Panc1 (cell line): ENCODE measurements at regions not wholly inside any gene's neighbourhood (a gene's known extent, or its start where the extent isn't known, plus 50 kb on each side); places are given as distances from the start of the nearest gene placed in this dataset.

ENCODE experiments used
- ATAC-seq: fragments of 200-7000 bp; cut with Tn5 transposase; 2 replicates; pipeline ENCODE4 v1.9.1; 2020; ENCODE audit warnings: mild to moderate bottlenecking, moderate library complexity
- BruUV-seq: library from RNA; stranded (reverse); fragments of 400-500 nt; replicated peaks from 2 replicates; lab custom pipeline; 2021; lab: Mats Ljungman, UMichigan
- CTCF ChIA-PET: fragments of 300-600 bp; sonication (Branson Sonifier 250); formaldehyde crosslinking; loops from one replicate; lab custom pipeline; 2022; ENCODE audit warnings: antibody characterized with exemption; lab: Charles Lee
- POLR2A ChIA-PET: fragments of 300-600 bp; sonication (Branson Sonifier 250); formaldehyde crosslinking; loops from one replicate; lab custom pipeline; 2022; ENCODE audit warnings: antibody characterized with exemption; lab: Charles Lee
- DNase-seq: peaks from one replicate; pipeline ENCODE4 v3.0.0-alpha.2; 2010; ENCODE audit warnings: low read depth, low spot score
- H3K27ac ChIP-seq: 2 replicates; pipeline ENCODE4 v1.5.1; 2011; ENCODE audit warnings: mild to moderate bottlenecking, low read length, inconsistent platforms
- H3K27me3 ChIP-seq: fragments of 200-500 bp; sonication (Bioruptor generic); 2 replicates; pipeline ENCODE4 v1.6.0; 2014; ENCODE audit warnings: low read length, inconsistent platforms; ENCODE audit not compliant: control insufficient read depth, insufficient read depth
- H3K36me3 ChIP-seq: fragments of 200-500 bp; sonication (Bioruptor generic); 2 replicates; pipeline ENCODE4 v1.5.1; 2014; ENCODE audit warnings: inconsistent platforms, mild to moderate bottlenecking, low read length, moderate library complexity; ENCODE audit not compliant: control insufficient read depth, insufficient read depth
- H3K4me1 ChIP-seq: 2 replicates; pipeline ENCODE4 v1.5.1; 2011; ENCODE audit warnings: inconsistent platforms, mild to moderate bottlenecking, low read length, moderate library complexity; ENCODE audit not compliant: control insufficient read depth, insufficient read depth
- H3K4me3 ChIP-seq, 2 experiments: 2 replicates each; pipeline ENCODE4 v1.5.1; 2011 to 2012; ENCODE audit warnings: low read depth in 2 of 2, low read length in 2 of 2, mild to moderate bottlenecking in 2 of 2, inconsistent platforms in 1 of 2, moderate library complexity in 1 of 2
- H3K9me3 ChIP-seq: fragments of 200-500 bp; sonication (Bioruptor generic); 2 replicates; pipeline ENCODE4 v1.5.1; 2014; ENCODE audit warnings: low read depth, mild to moderate bottlenecking, inconsistent platforms, low read length, moderate library complexity; ENCODE audit not compliant: control insufficient read depth, insufficient read depth
- CTCF ChIP-seq: fragments of 450-650 bp; IDR thresholded peaks from 2 replicates; pipeline ENCODE4 v1.5.1; 2017; ENCODE audit warnings: mild to moderate bottlenecking
- POLR2AphosphoS5 ChIP-seq: IDR thresholded peaks from 2 replicates; pipeline ENCODE4 v1.6.1; 2012; ENCODE audit warnings: mild to moderate bottlenecking, low read depth, low read length, moderate library complexity
- REST ChIP-seq, 2 experiments: IDR thresholded peaks; 2 replicates each; pipeline ENCODE4 v1.6.1; 2011 to 2012; ENCODE audit warnings: low read depth in 2 of 2, control low read depth in 1 of 2, low read length in 1 of 2, mild to moderate bottlenecking in 1 of 2, moderate library complexity in 1 of 2; ENCODE audit not compliant: insufficient read depth in 1 of 2
- SIN3A ChIP-seq: IDR thresholded peaks from 2 replicates; pipeline ENCODE4 v1.6.1; 2012; ENCODE audit warnings: low read depth, mild to moderate bottlenecking, low read length, moderate library complexity, borderline replicate concordance; ENCODE audit not compliant: insufficient read depth
- TCF7L2 ChIP-seq: IDR thresholded peaks from 2 replicates; pipeline ENCODE4 v1.6.1; 2011; ENCODE audit warnings: mild to moderate bottlenecking, low read depth, low read length, inconsistent platforms
- in situ Hi-C: cut with HindIII; loops from 2 replicates; pipeline ENCODE4 v1.10.0; 2016; ENCODE audit warnings: low sequenced_read_pairs, low pct_unique_long_range_greater_than_20kb
- intact Hi-C: fragments of 100-400 bp; cut with micrococcal nuclease; formaldehyde crosslinking; loops from one replicate; pipeline ENCODE4 v1.10.0; 2022; ENCODE audit not compliant: unreplicated experiment

GRCh38 chr5:57341380-57341979 is 141.1 kb downstream of the ACTBL2 start:
- DNase-seq = no peak
- Histone ChIP-seq H3K4me3 (no peak overlapping the region), H3K36me3 (no peaks in the 10 kb centered on the region), H3K27me3 (no peaks in the 10 kb centered on the region), H3K27ac (peak overlapping the region; percentile 12; the same call in 1 of the 2 replicates), H3K4me1 (peaks cover 12% of the 10 kb centered on the region), H3K9me3 (no peaks in the 10 kb centered on the region; the same call in 1 of the 2 replicates)
- ChIA-PET POLR2A (no interaction called here), CTCF (no interaction called here)
- BruUV-seq = no TSS peak
- intact Hi-C loops = no loop called here
- TF ChIP-seq CTCF (no peak), POLR2AphosphoS5 (no peak), TCF7L2 (no peak), REST (IDR thresholded peaks at IDR 0.05; ENCODE audit: insufficient read depth in 1 of 2, low read depth in 2 of 2, low read length in 1 of 2) (no peak), SIN3A (no peak)
- in situ Hi-C loops = no loop called here
- no peak for ATAC-seq

GRCh38 chr5:57340681-57341080 is 141.9 kb downstream of the ACTBL2 start:
- Histone ChIP-seq H3K9me3 (no peaks in the 10 kb centered on the region), H3K27me3 (no peaks in the 10 kb centered on the region), H3K27ac (peak overlapping the region; percentile 12; the same call in 1 of the 2 replicates), H3K36me3 (no peaks in the 10 kb centered on the region), H3K4me1 (peaks cover 17% of the 10 kb centered on the region), H3K4me3 (no peak overlapping the region)
- no TSS peak for BruUV-seq
- ATAC-seq = no peak
- POLR2A ChIA-PET = no interaction called here
- in situ Hi-C loops = no loop called here
- intact Hi-C loops = no loop called here
- CTCF ChIA-PET = no interaction called here
- no peak for DNase-seq
- no peak for TF ChIP-seq REST (IDR thresholded peaks at IDR 0.05; ENCODE audit: insufficient read depth in 1 of 2, low read depth in 2 of 2, low read length in 1 of 2)
- no peak for TF ChIP-seq CTCF
- TF ChIP-seq TCF7L2 = no peak
- no peak for TF ChIP-seq POLR2AphosphoS5
